Epithelial cell of proximal tubule (primary cell): ENCODE measurements at regions not wholly inside any gene's neighbourhood (a gene's known extent, or its start where the extent isn't known, plus 50 kb on each side); places are given as distances from the start of the nearest gene placed in this dataset.

Experiments used
- DNase-seq: peaks from one replicate; pipeline ENCODE4 v3.0.0-alpha.2; 2011; ENCODE audit warnings: low read depth
- H3K4me3 ChIP-seq: 2 replicates; pipeline ENCODE4 v1.5.1; 2011; ENCODE audit warnings: low read depth, mild to moderate bottlenecking, low read length
- TF ChIP-seq, protein P1 (sequence below): conservative IDR thresholded peaks from 2 replicates; pipeline ENCODE4 v1.5.1; 2012; ENCODE audit warnings: low read depth, mild to moderate bottlenecking, low read length

DNA sequence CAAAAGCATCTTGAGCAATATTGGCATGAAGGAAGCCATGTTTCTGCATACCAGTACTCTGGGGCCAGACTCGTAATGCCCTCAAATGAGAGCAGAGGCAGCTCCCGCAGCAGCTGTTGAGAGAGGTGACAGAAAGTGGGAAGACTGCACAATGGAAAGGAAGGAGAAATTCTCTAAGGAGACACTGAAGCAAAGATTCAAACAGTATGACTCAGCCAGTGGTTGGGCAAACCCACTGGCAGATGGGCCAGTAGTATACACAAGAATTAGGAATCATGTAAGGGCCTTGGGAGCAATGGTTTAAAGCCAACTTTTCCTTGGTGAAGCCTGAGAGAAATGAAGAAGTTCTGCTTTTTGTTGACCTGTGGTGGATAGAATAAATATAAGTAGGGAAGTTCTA is 2092.7 kb upstream of the PIK3C3 start:
- TF ChIP-seq, protein P1, sequence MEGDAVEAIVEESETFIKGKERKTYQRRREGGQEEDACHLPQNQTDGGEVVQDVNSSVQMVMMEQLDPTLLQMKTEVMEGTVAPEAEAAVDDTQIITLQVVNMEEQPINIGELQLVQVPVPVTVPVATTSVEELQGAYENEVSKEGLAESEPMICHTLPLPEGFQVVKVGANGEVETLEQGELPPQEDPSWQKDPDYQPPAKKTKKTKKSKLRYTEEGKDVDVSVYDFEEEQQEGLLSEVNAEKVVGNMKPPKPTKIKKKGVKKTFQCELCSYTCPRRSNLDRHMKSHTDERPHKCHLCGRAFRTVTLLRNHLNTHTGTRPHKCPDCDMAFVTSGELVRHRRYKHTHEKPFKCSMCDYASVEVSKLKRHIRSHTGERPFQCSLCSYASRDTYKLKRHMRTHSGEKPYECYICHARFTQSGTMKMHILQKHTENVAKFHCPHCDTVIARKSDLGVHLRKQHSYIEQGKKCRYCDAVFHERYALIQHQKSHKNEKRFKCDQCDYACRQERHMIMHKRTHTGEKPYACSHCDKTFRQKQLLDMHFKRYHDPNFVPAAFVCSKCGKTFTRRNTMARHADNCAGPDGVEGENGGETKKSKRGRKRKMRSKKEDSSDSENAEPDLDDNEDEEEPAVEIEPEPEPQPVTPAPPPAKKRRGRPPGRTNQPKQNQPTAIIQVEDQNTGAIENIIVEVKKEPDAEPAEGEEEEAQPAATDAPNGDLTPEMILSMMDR: no peak
- no peak for DNase-seq
- H3K4me3 ChIP-seq: no peak overlapping the region

DNA sequence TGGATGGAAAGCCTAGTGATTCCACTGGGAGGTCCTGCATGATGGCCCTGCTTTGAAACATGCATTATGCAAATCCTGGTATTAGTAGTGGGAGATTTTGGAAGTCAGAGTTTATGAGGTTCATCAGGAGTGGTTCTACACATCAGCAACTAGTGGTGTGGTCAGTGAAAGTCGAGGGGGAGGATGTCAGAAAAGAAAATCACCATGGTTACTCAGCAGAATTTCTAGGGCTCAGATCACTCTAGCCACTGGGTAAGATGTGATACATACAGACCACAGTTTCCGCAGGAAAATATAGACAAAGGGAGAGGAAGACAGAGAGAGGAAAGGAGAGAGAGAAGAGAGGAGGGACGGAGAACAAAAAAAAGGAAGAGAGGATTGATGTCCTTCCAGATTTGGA is 2100.7 kb upstream of the PIK3C3 start:
- DNase-seq: no peak
- TF ChIP-seq, protein P1: no peak
- H3K4me3 ChIP-seq: no peak overlapping the region

DNA sequence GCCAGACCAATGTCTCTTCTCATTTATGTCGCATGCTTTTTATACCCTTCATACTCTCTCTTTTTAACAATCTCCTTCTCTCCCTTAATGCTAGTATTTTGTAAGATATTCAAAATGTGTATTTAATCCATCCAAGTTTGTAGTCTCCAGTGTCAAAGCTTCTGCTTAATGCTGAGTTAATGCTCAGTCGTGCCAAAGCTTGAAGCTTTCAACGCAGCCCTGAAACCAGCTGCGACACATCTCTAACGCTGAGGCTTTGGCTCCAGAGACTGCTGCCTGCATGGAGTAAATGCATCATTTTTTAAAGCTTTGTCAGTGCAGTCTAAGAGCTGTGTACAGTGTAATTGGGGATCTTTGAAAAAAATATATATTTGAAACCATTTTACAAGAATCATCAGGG is 2108.8 kb upstream of the PIK3C3 start:
- TF ChIP-seq, protein P1: no peak
- no peak overlapping the region for H3K4me3 ChIP-seq
- no peak for DNase-seq

DNA sequence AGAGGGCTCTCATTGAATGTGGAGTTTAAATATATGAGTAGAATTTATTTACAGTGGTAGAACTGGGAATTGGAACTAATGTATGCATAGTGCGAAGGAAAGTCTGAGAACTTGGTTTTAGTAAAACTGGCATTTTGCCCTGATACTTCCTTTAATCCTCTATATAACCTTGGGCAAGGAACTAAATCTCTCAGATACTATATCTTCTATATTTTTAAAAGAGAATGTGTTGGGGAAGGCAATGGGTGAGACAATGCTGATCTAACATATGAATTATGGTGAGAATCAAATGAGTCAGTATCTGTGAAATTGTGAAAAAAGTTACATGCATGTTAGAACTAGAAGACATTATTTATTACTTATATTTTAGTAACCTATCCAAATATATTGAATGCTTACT is 2109.4 kb upstream of the PIK3C3 start:
- TF ChIP-seq, protein P1: no peak
- no peak overlapping the region for H3K4me3 ChIP-seq
- DNase-seq: no peak

DNA sequence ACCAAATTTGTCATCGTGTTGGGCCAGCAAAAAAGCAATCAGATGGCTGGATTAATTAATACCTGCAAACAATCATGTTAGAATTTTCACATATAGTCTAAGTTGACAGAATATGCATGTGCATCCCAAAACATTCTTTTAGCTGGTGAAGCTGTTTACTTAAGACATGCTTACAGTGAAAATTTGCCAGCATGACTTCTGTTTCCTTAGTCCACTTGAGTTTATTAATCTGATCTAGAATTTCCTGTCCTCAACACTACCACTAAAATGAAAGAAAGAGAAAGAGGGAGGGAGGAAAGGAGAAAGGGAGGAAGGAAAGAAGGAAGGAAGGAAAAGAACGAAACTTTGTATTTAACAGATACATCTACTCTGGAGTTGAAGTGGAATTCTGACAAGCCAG is 2109.9 kb upstream of the PIK3C3 start:
- TF ChIP-seq, protein P1: no peak
- no peak for DNase-seq
- no peak overlapping the region for H3K4me3 ChIP-seq

DNA sequence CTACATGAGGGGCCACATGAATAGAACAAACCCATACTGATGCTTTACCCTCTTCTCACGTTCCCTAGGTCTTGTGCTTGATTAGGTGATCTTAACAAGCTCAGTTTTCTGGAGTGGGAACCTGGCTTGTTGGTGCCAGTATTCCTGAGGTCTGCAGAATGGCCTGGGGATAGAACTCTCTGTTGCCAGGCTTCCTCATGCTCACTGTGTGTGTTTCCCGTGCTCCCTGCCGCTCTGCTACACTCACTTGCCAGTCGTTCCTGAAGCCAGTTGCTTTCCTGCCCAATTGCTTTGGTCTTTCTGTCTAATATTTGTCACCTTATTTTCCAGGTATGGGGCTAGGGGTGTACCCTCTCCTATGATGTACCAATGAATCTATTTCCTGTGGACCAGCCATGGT is 2111.5 kb upstream of the PIK3C3 start:
- DNase-seq: no peak
- TF ChIP-seq, protein P1: no peak
- no peak overlapping the region for H3K4me3 ChIP-seq

DNA sequence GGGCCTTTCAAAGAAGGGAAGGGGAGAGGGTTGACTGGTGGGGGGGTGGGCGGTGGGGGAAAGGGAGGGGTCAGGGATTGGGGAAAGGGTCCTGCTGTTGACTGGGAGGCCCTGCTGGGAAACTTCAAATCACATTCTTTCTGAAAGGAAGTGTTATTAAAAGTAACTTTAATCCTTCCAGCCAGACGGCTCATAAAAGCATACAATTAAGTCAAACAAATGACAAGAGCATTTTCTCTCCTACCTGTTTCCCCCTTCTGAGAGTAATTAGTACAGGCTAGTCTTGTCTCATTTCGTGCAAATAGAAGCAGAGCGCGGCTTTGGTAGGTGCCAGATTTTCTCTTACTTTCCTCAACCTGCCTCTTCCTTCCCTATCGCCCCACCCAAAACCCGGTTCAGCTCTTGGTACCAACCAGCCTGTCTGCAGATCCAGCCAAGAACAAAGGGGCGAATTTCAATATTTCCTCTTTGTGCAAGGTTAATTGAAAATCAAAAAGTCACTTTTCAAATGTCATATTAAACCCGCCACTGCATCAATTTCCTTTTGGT is 2112.6 kb upstream of the PIK3C3 start:
- TF ChIP-seq, protein P1: no peak
- DNase-seq: no peak

More for the DNA sequence above, 2112.6 kb upstream of the PIK3C3 start:
- H3K4me3 ChIP-seq: no peak overlapping the region
